ENCODE measurements at regions not wholly inside any gene's neighbourhood (a gene's known extent, or its start where the extent isn't known, plus 50 kb on each side); places are given as distances from the start of the nearest gene placed in this dataset.

DNA sequence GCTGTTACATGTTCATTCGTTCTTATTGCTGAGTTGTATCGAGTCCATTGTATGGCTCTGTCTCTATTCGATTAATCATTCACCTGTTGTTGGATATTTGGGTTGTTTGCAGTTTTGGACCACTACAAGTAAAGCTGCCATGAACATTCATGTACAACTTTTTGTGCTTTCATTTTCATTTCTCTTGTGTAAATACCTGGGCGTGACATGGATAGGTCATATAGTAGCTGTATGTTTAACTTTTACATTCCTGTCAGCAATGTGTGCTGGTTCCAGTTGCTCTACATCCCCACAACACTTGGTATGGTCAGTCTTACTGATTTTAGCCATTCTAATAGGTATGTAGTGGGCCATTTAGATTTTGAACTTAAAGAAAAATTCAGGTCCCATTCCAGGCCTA lies 194.2 kb upstream of the PLET1 start:
- TF ChIP-seq, protein P1, sequence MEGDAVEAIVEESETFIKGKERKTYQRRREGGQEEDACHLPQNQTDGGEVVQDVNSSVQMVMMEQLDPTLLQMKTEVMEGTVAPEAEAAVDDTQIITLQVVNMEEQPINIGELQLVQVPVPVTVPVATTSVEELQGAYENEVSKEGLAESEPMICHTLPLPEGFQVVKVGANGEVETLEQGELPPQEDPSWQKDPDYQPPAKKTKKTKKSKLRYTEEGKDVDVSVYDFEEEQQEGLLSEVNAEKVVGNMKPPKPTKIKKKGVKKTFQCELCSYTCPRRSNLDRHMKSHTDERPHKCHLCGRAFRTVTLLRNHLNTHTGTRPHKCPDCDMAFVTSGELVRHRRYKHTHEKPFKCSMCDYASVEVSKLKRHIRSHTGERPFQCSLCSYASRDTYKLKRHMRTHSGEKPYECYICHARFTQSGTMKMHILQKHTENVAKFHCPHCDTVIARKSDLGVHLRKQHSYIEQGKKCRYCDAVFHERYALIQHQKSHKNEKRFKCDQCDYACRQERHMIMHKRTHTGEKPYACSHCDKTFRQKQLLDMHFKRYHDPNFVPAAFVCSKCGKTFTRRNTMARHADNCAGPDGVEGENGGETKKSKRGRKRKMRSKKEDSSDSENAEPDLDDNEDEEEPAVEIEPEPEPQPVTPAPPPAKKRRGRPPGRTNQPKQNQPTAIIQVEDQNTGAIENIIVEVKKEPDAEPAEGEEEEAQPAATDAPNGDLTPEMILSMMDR (IDR thresholded peaks at IDR 0.05; ENCODE audit: low read depth, low read length, poor library complexity, severe bottlenecking) = no peak
- TF ChIP-seq EZH2phosphoT487 (IDR thresholded peaks at IDR 0.05; ENCODE audit: borderline replicate concordance, low read length) = no peak

Data from DOHH2 (cell line).